K562 (cell line): ENCODE measurements at regions not wholly inside any gene's neighbourhood (a gene's known extent, or its start where the extent isn't known, plus 50 kb on each side); places are given as distances from the start of the nearest gene placed in this dataset.

Experiments
- ATAC-seq: fragments of 200-7000 bp; cut with Tn5 transposase; 3 replicates; pipeline ENCODE4 v1.9.1; 2020; ENCODE audit warnings: moderate library complexity
- BruUV-seq: library from RNA; stranded (reverse); fragments of 400-500 nt; replicated peaks from 2 replicates; lab custom pipeline; 2021; lab: Mats Ljungman, UMichigan
- CTCF ChIA-PET: fragments of 300-600 bp; formaldehyde crosslinking; extraction: SDS; loops from one replicate; lab custom pipeline; 2021; ENCODE audit warnings: low intra/inter-chr PET ratio; lab: Yijun Ruan, JAX
- POLR2A ChIA-PET: fragments of 300-600, 350-650 bp; sonication (Branson Sonifier 250); formaldehyde crosslinking; extraction: SDS; loops from one replicate; lab custom pipeline; 2021; ENCODE audit warnings: antibody characterized with exemption, inconsistent platforms; lab: Yijun Ruan, JAX
- DNase-seq, 4 experiments: peaks; one replicate each; pipeline versions ENCODE4 v3.0.0 to v3.0.0-alpha.2; 2011 to 2018; ENCODE audit warnings: low spot score in 3 of 4, mixed read lengths in 3 of 4; ENCODE audit errors: extremely low read depth in 1 of 4
- FAIRE-seq: peaks from 2 replicates; lab custom pipeline; 2011; peaks lifted over from hg19 to GRCh38; lab: Jason Lieb, UNC
- H2AFZ ChIP-seq: 2 replicates; pipeline ENCODE4 v1.6.0; 2011; ENCODE audit warnings: low read depth, low read length, control low read depth, inconsistent platforms
- H3K27ac ChIP-seq: fragments of 200-600 bp; 3 replicates; pipeline ENCODE4 v1.8.0; 2011; ENCODE audit warnings: low read depth, mild to moderate bottlenecking, control low read depth, inconsistent platforms, low read length, moderate library complexity, mixed read lengths; ENCODE audit errors: extremely low read depth
- H3K27me3 ChIP-seq, 2 experiments: fragments of 300-600 bp in 1 of 2; 2 replicates in 1 of 2; 3 replicates in 1 of 2; pipeline versions ENCODE4 v1.6.0 to v1.8.0; 2011; ENCODE audit warnings: inconsistent platforms in 2 of 2, low read length in 2 of 2, mild to moderate bottlenecking in 1 of 2, mixed read lengths in 1 of 2, moderate library complexity in 1 of 2; ENCODE audit not compliant: control insufficient read depth in 2 of 2, insufficient read depth in 2 of 2
- H3K36me3 ChIP-seq: fragments of 300-600 bp; 3 replicates; pipeline ENCODE4 v1.8.0; 2011; ENCODE audit warnings: mild to moderate bottlenecking, low read length, inconsistent platforms; ENCODE audit not compliant: control insufficient read depth, insufficient read depth
- H3K4me1 ChIP-seq, 2 experiments: fragments of 200-600 bp in 1 of 2; replicated peaks in 1 of 2; 2 replicates in 1 of 2; 3 replicates in 1 of 2; pipeline versions ENCODE4 v1.5.1 to v1.8.0; 2011; ENCODE audit warnings: inconsistent platforms in 2 of 2, low read length in 2 of 2, mild to moderate bottlenecking in 1 of 2, mixed read lengths in 1 of 2, moderate library complexity in 1 of 2; ENCODE audit not compliant: control insufficient read depth in 2 of 2, insufficient read depth in 2 of 2
- H3K4me2 ChIP-seq: 2 replicates; pipeline ENCODE4 v1.6.1; 2011; ENCODE audit warnings: low read length, control low read depth, inconsistent platforms, mixed read lengths; ENCODE audit not compliant: insufficient read depth
- H3K4me3 ChIP-seq: fragments of 200-600 bp; sonication (generic), shearing (Covaris generic); 2 replicates; pipeline ENCODE4 v1.5.1; 2016; ENCODE audit warnings: control low read depth, inconsistent platforms
- H3K79me2 ChIP-seq: fragments of 200-600 bp; 3 replicates; pipeline ENCODE4 v1.8.0; 2011; ENCODE audit warnings: low read length, inconsistent platforms; ENCODE audit not compliant: control insufficient read depth, insufficient read depth
- H3K9ac ChIP-seq, 2 experiments: 2 replicates each; pipeline versions ENCODE4 v1.6.0 to v1.6.1; 2011; ENCODE audit warnings: low read depth in 2 of 2, low read length in 2 of 2, control low read depth in 1 of 2, inconsistent platforms in 1 of 2, mild to moderate bottlenecking in 1 of 2, mixed read lengths in 1 of 2; ENCODE audit not compliant: insufficient read depth in 1 of 2
- H3K9me1 ChIP-seq: one replicate; pipeline ENCODE4 v1.6.0; 2011; ENCODE audit warnings: inconsistent platforms, mild to moderate bottlenecking, low read length, moderate library complexity; ENCODE audit not compliant: control insufficient read depth, insufficient read depth
- H3K9me3 ChIP-seq: replicated peaks from 2 replicates; pipeline ENCODE4 v1.5.1; 2011; ENCODE audit warnings: low read depth, low read length, inconsistent platforms; ENCODE audit not compliant: control insufficient read depth, insufficient read depth
- H4K20me1 ChIP-seq: replicated peaks from 2 replicates; pipeline ENCODE4 v1.6.1; 2011; ENCODE audit warnings: low read length, inconsistent platforms, mixed read lengths; ENCODE audit not compliant: control insufficient read depth, insufficient read depth
- GATA2 ChIP-seq: sonication (generic); formaldehyde crosslinking; IDR thresholded peaks from 2 replicates; pipeline ENCODE4 v1.4.0; 2020; ENCODE audit warnings: mild to moderate bottlenecking, missing genetic modification reagents
- MTA2 ChIP-seq: fragments of 450-650 bp; IDR thresholded peaks from 2 replicates; pipeline ENCODE4 v1.6.1; 2016; ENCODE audit warnings: low read depth
- SRF ChIP-seq, 2 experiments: fragments of 250-450, 450-650 bp in 1 of 2; sonication (Bioruptor Pico) in 1 of 2; sonication (generic) in 1 of 2; formaldehyde crosslinking; IDR thresholded peaks; 2 replicates each; pipeline versions ENCODE4 v1.5.0 to v1.5.1; 2020 to 2022; ENCODE audit warnings: mild to moderate bottlenecking in 1 of 2, missing genetic modification reagents in 1 of 2
- ZNF24 ChIP-seq: fragments of 450-650 bp; IDR thresholded peaks from 2 replicates; pipeline ENCODE4 v1.6.1; 2016
- ZNF699 ChIP-seq: fragments of 250-450 bp; sonication (Bioruptor Pico); IDR thresholded peaks from 2 replicates; pipeline ENCODE4 v1.8.0; 2021; ENCODE audit warnings: mild to moderate bottlenecking, moderate library complexity; ENCODE audit not compliant: insufficient replicate concordance
- WGBS: fragments of 100-300 bp; shearing (Covaris generic); methylation state at CpG from one replicate; pipeline ENCODE4 v1.1.6; 2016; ENCODE audit warnings: low coverage, mixed read lengths; ENCODE audit not compliant: insufficient coverage; ENCODE audit errors: missing lambda C conversion rate; 5-methylcytosine and 5-hydroxymethylcytosine counted together
- in situ Hi-C: fragments of 300-500 bp; cut with MboI; formaldehyde crosslinking; loops from 4 replicates; pipeline ENCODE4 v1.15.0; 2018; ENCODE audit warnings: inconsistent platforms, mixed read lengths
- intact Hi-C: fragments of 100-400 bp; cut with micrococcal nuclease; formaldehyde crosslinking; loops from 2 replicates; pipeline ENCODE4 v1.14.2; 2022

- TF ChIP-seq MTA2 (no peak), ZNF24 (no peak)
- TF ChIP-seq, all 486 proteins: peak for 0
These were observed 226.3 kb downstream of the ENC1 start (continued) for GRCh38 chr5:74414228-74414627.

- DNase-seq (no peak), FAIRE-seq (no peak), ATAC-seq (no peak)
- CTCF ChIA-PET, result no interaction called here
- TF ChIP-seq GATA2 (CRISPR knock-in tag), result no peak
- TF ChIP-seq SRF (CRISPR knock-in tag; IDR thresholded peaks at IDR 0.05), result no peak
- no peak for TF ChIP-seq ZNF699 (CRISPR knock-in tag)
- no peaks in the 10 kb centered on the region for H3K79me2 ChIP-seq
- peaks cover 0 to 8% of the 10 kb centered on the region in 2 experiments; a peak in 1 of 5 replicates for H3K27me3 ChIP-seq
- WGBS, result 18% methylated on average over 3 of the region's 3 CpGs
- no TSS peak for BruUV-seq
- peaks cover 0 to 6% of the 10 kb centered on the region in 2 experiments; a peak in 3 of 5 replicates for H3K4me1 ChIP-seq
- no peaks in the 10 kb centered on the region for H4K20me1 ChIP-seq
- no peaks in the 10 kb centered on the region for H3K9me3 ChIP-seq
- intact Hi-C loops, result no loop called here
- H3K36me3 ChIP-seq, result no peaks in the 10 kb centered on the region
- POLR2A ChIA-PET, result no interaction called here
- no peak overlapping the region for H3K4me2 ChIP-seq
- no peak overlapping the region for H2AFZ ChIP-seq
- H3K4me3 ChIP-seq, result no peak overlapping the region
- no peak overlapping the region for H3K27ac ChIP-seq
- H3K9ac ChIP-seq, result no peak overlapping the region
- H3K9me1 ChIP-seq, result no peaks in the 10 kb centered on the region
- in situ Hi-C loops, result no loop called here
These were observed 227.0 kb downstream of the ENC1 start for GRCh38 chr5:74413403-74414048.
